Daoy (cell line): ENCODE measurements at regions not wholly inside any gene's neighbourhood (a gene's known extent, or its start where the extent isn't known, plus 50 kb on each side); places are given as distances from the start of the nearest gene placed in this dataset.
"Not testable (repeated sequence)": the region's sequence is repeated elsewhere in the genome, so short reads cannot be mapped to it uniquely, and the experiment has no call there.

ENCODE experiments used
- DNase-seq: peaks from one replicate; pipeline ENCODE4 v3.0.0-alpha.2; 2015; ENCODE audit warnings: low read depth

GRCh38 chr11:134499990-134500389 lies 87.9 kb upstream of the B3GAT1 start:
- DNase-seq: no peak

GRCh38 chr11:134498326-134499139 lies 86.5 kb upstream of the B3GAT1 start:
- DNase-seq: no peak

GRCh38 chr11:134497586-134497985 lies 85.5 kb upstream of the B3GAT1 start:
- no peak for DNase-seq

- not testable (repeated sequence) for DNase-seq
Observed at GRCh38 chr11:134496058-134496457, 84.0 kb upstream of the B3GAT1 start.

GRCh38 chr11:134494395-134494794 lies 82.4 kb upstream of the B3GAT1 start:
- not testable (repeated sequence) for DNase-seq

GRCh38 chr11:134492411-134492810 lies 80.4 kb upstream of the B3GAT1 start:
- DNase-seq: not testable (repeated sequence)

- no peak for DNase-seq
Observed at GRCh38 chr11:134489728-134490127, 77.7 kb upstream of the B3GAT1 start.

- DNase-seq: no peak
Observed at GRCh38 chr11:134488913-134489312, 76.9 kb upstream of the B3GAT1 start.

GRCh38 chr11:134488512-134488911 lies 76.5 kb upstream of the B3GAT1 start:
- DNase-seq: no peak

GRCh38 chr11:134487696-134488095 lies 75.7 kb upstream of the B3GAT1 start:
- DNase-seq: no peak

- DNase-seq: no peak
Observed at GRCh38 chr11:134486704-134487103, 74.7 kb upstream of the B3GAT1 start.

- DNase-seq: no peak
Observed at GRCh38 chr11:134486106-134486505, 74.1 kb upstream of the B3GAT1 start.

- DNase-seq: no peak
Observed at GRCh38 chr11:134485316-134485715, 73.3 kb upstream of the B3GAT1 start.

- DNase-seq: no peak
Observed at GRCh38 chr11:134483857-134484256, 71.8 kb upstream of the B3GAT1 start.

- no peak for DNase-seq
Observed at GRCh38 chr11:134483291-134483690, 71.2 kb upstream of the B3GAT1 start.

- DNase-seq: no peak
Observed at GRCh38 chr11:134482865-134483264, 70.8 kb upstream of the B3GAT1 start.

GRCh38 chr11:134481933-134482527 lies 70.0 kb upstream of the B3GAT1 start:
- no peak for DNase-seq

- no peak for DNase-seq
Observed at GRCh38 chr11:134481135-134481534, 69.1 kb upstream of the B3GAT1 start.

- no peak for DNase-seq
Observed at GRCh38 chr11:134480136-134480712, 68.2 kb upstream of the B3GAT1 start.

GRCh38 chr11:134479206-134480135 lies 67.4 kb upstream of the B3GAT1 start:
- no peak for DNase-seq

- DNase-seq: no peak
Observed at GRCh38 chr11:134478611-134479010, 66.6 kb upstream of the B3GAT1 start.

- no peak for DNase-seq
Observed at GRCh38 chr11:134478176-134478575, 66.1 kb upstream of the B3GAT1 start.
